ENCODE measurements at regions not wholly inside any gene's neighbourhood (a gene's known extent, or its start where the extent isn't known, plus 50 kb on each side); places are given as distances from the start of the nearest gene placed in this dataset.

GRCh38 chr6:106790149-106790770 is 160.9 kb downstream of the QRSL1 start:
- Histone ChIP-seq H3K23ac (ENCODE audit: low read depth, low read length, poor library complexity) (no peak overlapping the region), H2AK5ac (ENCODE audit: low read depth, low read length) (no peak overlapping the region), H4K8ac (ENCODE audit: low read depth, low read length) (no peak overlapping the region), H2BK120ac (ENCODE audit: low read depth, low read length) (no peak overlapping the region), H2AFZ (ENCODE audit: low read length) (no peak overlapping the region), H3K4me3 (ENCODE audit: low read length in 2 of 2) (no peak overlapping the region), H2BK15ac (ENCODE audit: low read length) (no peak overlapping the region), H3K4me2 (ENCODE audit: insufficient read depth, low read length, poor library complexity, severe bottlenecking) (no peak overlapping the region), H3K4ac (ENCODE audit: low read length) (no peak overlapping the region), H3K79me1 (ENCODE audit: low read depth, low read length) (no peaks in the 10 kb centered on the region), H3K9ac (ENCODE audit: low read depth, low read length, poor library complexity) (no peak overlapping the region), H2BK5ac (ENCODE audit: low read length) (no peak overlapping the region), H3K27me3 (ENCODE audit: control insufficient read depth in 3 of 3, insufficient read depth in 3 of 3, low read depth in 1 of 3, low read length in 3 of 3) (no peaks in the 10 kb centered on the region), H3K36me3 (replicated peaks in 1 of 2; ENCODE audit: control insufficient read depth in 2 of 2, insufficient read depth in 2 of 2, low read length in 2 of 2) (no peaks in the 10 kb centered on the region), H4K91ac (ENCODE audit: low read depth, low read length, poor library complexity) (no peak overlapping the region), H2BK12ac (ENCODE audit: low read length) (no peak overlapping the region), H3K18ac (ENCODE audit: low read length) (no peak overlapping the region), H3K27ac (replicated peaks; ENCODE audit: low read length) (no peak overlapping the region), H3K14ac (ENCODE audit: low read length) (no peak overlapping the region), H3K9me3 (replicated peaks in 1 of 2; ENCODE audit: control insufficient read depth in 2 of 2, insufficient read depth in 1 of 2, low read depth in 1 of 2, low read length in 2 of 2) (no peaks in the 10 kb centered on the region), H3K4me1 (ENCODE audit: control insufficient read depth in 2 of 2, insufficient read depth in 1 of 2, low read depth in 1 of 2, low read length in 2 of 2) (peaks cover 3% of the 10 kb centered on the region in 2 donors)
- no peak for DNase-seq (ENCODE audit: low spot score)
- no CpG with 5 or more reads among the region's 8 CpGs for WGBS, 2 donors (ENCODE audit: extremely low coverage in 2 of 2, insufficient read length in 2 of 2, insufficient replicate concordance in 1 of 2)

GRCh38 chr6:106789428-106790148 is 160.2 kb downstream of the QRSL1 start:
- Histone ChIP-seq H3K18ac (ENCODE audit: low read length) (no peak overlapping the region), H3K9ac (ENCODE audit: low read depth, low read length, poor library complexity) (no peak overlapping the region), H3K14ac (ENCODE audit: low read length) (no peak overlapping the region), H3K4me3 (ENCODE audit: low read length in 2 of 2) (no peak overlapping the region), H2AK5ac (ENCODE audit: low read depth, low read length) (no peak overlapping the region), H4K91ac (ENCODE audit: low read depth, low read length, poor library complexity) (no peak overlapping the region), H2BK5ac (ENCODE audit: low read length) (no peak overlapping the region), H3K9me3 (replicated peaks in 1 of 2; ENCODE audit: control insufficient read depth in 2 of 2, insufficient read depth in 1 of 2, low read depth in 1 of 2, low read length in 2 of 2) (no peaks in the 10 kb centered on the region), H3K27ac (replicated peaks; ENCODE audit: low read length) (no peak overlapping the region), H3K27me3 (ENCODE audit: control insufficient read depth in 3 of 3, insufficient read depth in 3 of 3, low read depth in 1 of 3, low read length in 3 of 3) (no peaks in the 10 kb centered on the region), H3K4me1 (ENCODE audit: control insufficient read depth in 2 of 2, insufficient read depth in 1 of 2, low read depth in 1 of 2, low read length in 2 of 2) (peaks cover 3% of the 10 kb centered on the region in 2 donors), H3K79me1 (ENCODE audit: low read depth, low read length) (no peaks in the 10 kb centered on the region), H3K36me3 (replicated peaks in 1 of 2; ENCODE audit: control insufficient read depth in 2 of 2, insufficient read depth in 2 of 2, low read length in 2 of 2) (no peaks in the 10 kb centered on the region), H4K8ac (ENCODE audit: low read depth, low read length) (no peak overlapping the region), H3K4ac (ENCODE audit: low read length) (no peak overlapping the region), H2BK12ac (ENCODE audit: low read length) (no peak overlapping the region), H3K4me2 (ENCODE audit: insufficient read depth, low read length, poor library complexity, severe bottlenecking) (no peak overlapping the region), H2BK15ac (ENCODE audit: low read length) (no peak overlapping the region), H2BK120ac (ENCODE audit: low read depth, low read length) (no peak overlapping the region), H3K23ac (ENCODE audit: low read depth, low read length, poor library complexity) (no peak overlapping the region), H2AFZ (ENCODE audit: low read length) (no peak overlapping the region)
- WGBS, 2 donors (ENCODE audit: extremely low coverage in 2 of 2, insufficient read length in 2 of 2, insufficient replicate concordance in 1 of 2) = no CpG with 5 or more reads among the region's 3 CpGs
- no peak for DNase-seq (ENCODE audit: low spot score)

- Histone ChIP-seq H3K4me1 (ENCODE audit: control insufficient read depth in 2 of 2, insufficient read depth in 1 of 2, low read depth in 1 of 2, low read length in 2 of 2) (peaks cover 3% of the 10 kb centered on the region in 2 donors), H4K91ac (ENCODE audit: low read depth, low read length, poor library complexity) (no peak overlapping the region), H2BK5ac (ENCODE audit: low read length) (no peak overlapping the region), H2AFZ (ENCODE audit: low read length) (no peak overlapping the region), H2BK15ac (ENCODE audit: low read length) (no peak overlapping the region), H3K79me1 (ENCODE audit: low read depth, low read length) (no peaks in the 10 kb centered on the region), H4K8ac (ENCODE audit: low read depth, low read length) (no peak overlapping the region), H3K36me3 (replicated peaks in 1 of 2; ENCODE audit: control insufficient read depth in 2 of 2, insufficient read depth in 2 of 2, low read length in 2 of 2) (no peaks in the 10 kb centered on the region), H3K4me2 (ENCODE audit: insufficient read depth, low read length, poor library complexity, severe bottlenecking) (no peak overlapping the region), H2BK12ac (ENCODE audit: low read length) (no peak overlapping the region), H3K14ac (ENCODE audit: low read length) (no peak overlapping the region), H3K27me3 (ENCODE audit: control insufficient read depth in 3 of 3, insufficient read depth in 3 of 3, low read depth in 1 of 3, low read length in 3 of 3) (no peaks in the 10 kb centered on the region), H3K9ac (ENCODE audit: low read depth, low read length, poor library complexity) (no peak overlapping the region), H3K9me3 (replicated peaks in 1 of 2; ENCODE audit: control insufficient read depth in 2 of 2, insufficient read depth in 1 of 2, low read depth in 1 of 2, low read length in 2 of 2) (no peaks in the 10 kb centered on the region), H2AK5ac (ENCODE audit: low read depth, low read length) (no peak overlapping the region), H3K27ac (replicated peaks; ENCODE audit: low read length) (no peak overlapping the region), H3K23ac (ENCODE audit: low read depth, low read length, poor library complexity) (no peak overlapping the region), H2BK120ac (ENCODE audit: low read depth, low read length) (no peak overlapping the region), H3K4ac (ENCODE audit: low read length) (no peak overlapping the region), H3K18ac (ENCODE audit: low read length) (no peak overlapping the region), H3K4me3 (ENCODE audit: low read length in 2 of 2) (no peak overlapping the region)
- no peak for DNase-seq (ENCODE audit: low spot score)
- no CpG with 5 or more reads among the region's 2 CpGs for WGBS, 2 donors (ENCODE audit: extremely low coverage in 2 of 2, insufficient read length in 2 of 2, insufficient replicate concordance in 1 of 2)
Measured at GRCh38 chr6:106788761-106789160, 159.4 kb downstream of the QRSL1 start.

GRCh38 chr6:106787327-106788196 is 158.2 kb downstream of the QRSL1 start:
- Histone ChIP-seq H2BK15ac (ENCODE audit: low read length) (no peak overlapping the region), H3K79me1 (ENCODE audit: low read depth, low read length) (no peaks in the 10 kb centered on the region), H3K9me3 (replicated peaks in 1 of 2; ENCODE audit: control insufficient read depth in 2 of 2, insufficient read depth in 1 of 2, low read depth in 1 of 2, low read length in 2 of 2) (no peaks in the 10 kb centered on the region), H3K9ac (ENCODE audit: low read depth, low read length, poor library complexity) (no peak overlapping the region), H3K27me3 (ENCODE audit: control insufficient read depth in 3 of 3, insufficient read depth in 3 of 3, low read depth in 1 of 3, low read length in 3 of 3) (no peaks in the 10 kb centered on the region), H2BK5ac (ENCODE audit: low read length) (no peak overlapping the region), H3K27ac (replicated peaks; ENCODE audit: low read length) (no peak overlapping the region), H2AFZ (ENCODE audit: low read length) (no peak overlapping the region), H3K23ac (ENCODE audit: low read depth, low read length, poor library complexity) (no peak overlapping the region), H4K91ac (ENCODE audit: low read depth, low read length, poor library complexity) (no peak overlapping the region), H3K4me2 (ENCODE audit: insufficient read depth, low read length, poor library complexity, severe bottlenecking) (no peak overlapping the region), H3K14ac (ENCODE audit: low read length) (no peak overlapping the region), H3K4me1 (ENCODE audit: control insufficient read depth in 2 of 2, insufficient read depth in 1 of 2, low read depth in 1 of 2, low read length in 2 of 2) (peaks cover 3% of the 10 kb centered on the region in 2 donors), H4K8ac (ENCODE audit: low read depth, low read length) (no peak overlapping the region), H2BK12ac (ENCODE audit: low read length) (no peak overlapping the region), H3K18ac (ENCODE audit: low read length) (no peak overlapping the region), H3K4ac (ENCODE audit: low read length) (no peak overlapping the region), H2AK5ac (ENCODE audit: low read depth, low read length) (no peak overlapping the region), H3K36me3 (replicated peaks in 1 of 2; ENCODE audit: control insufficient read depth in 2 of 2, insufficient read depth in 2 of 2, low read length in 2 of 2) (no peaks in the 10 kb centered on the region), H3K4me3 (ENCODE audit: low read length in 2 of 2) (no peak overlapping the region), H2BK120ac (ENCODE audit: low read depth, low read length) (no peak overlapping the region)
- no CpG with 5 or more reads among the region's 11 CpGs for WGBS, 2 donors (ENCODE audit: extremely low coverage in 2 of 2, insufficient read length in 2 of 2, insufficient replicate concordance in 1 of 2)
- DNase-seq (ENCODE audit: low spot score) = no peak

Measured in neuronal stem cell (in vitro differentiated cells).